ENCODE measurements at regions not wholly inside any gene's neighbourhood (a gene's known extent, or its start where the extent isn't known, plus 50 kb on each side); places are given as distances from the start of the nearest gene placed in this dataset.

DNA sequence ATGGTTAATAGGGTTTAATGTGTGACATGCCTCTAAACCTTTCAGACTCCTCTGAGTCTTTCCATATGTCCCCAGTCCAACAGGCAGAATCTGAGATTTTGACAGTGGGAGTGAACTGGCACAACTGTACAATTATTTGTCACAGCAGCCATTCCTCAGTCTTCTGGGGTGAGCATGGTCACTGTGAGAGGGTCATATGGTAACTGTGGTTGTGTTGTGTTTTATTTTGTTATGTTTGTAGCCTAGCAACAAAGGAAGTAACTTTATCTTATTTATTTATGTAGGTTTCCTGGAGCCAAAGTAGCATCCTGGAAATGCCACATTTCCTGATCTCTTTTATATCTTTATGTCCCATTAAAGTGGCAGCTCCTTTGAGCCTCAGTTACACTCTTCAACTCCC lies 1067.9 kb downstream of the TTLL7 start:
- no peak for DNase-seq (ENCODE audit: extremely low read depth, low read depth)

GRCh38 chr1:82927753-82928152 lies 1071.2 kb downstream of the TTLL7 start:
- no peak for DNase-seq (ENCODE audit: extremely low read depth, low read depth)

- no peak for DNase-seq (ENCODE audit: extremely low read depth, low read depth)
Measured at GRCh38 chr1:82924666-82925065, 1074.3 kb downstream of the TTLL7 start.

- DNase-seq (ENCODE audit: extremely low read depth, low read depth): no peak
Measured at GRCh38 chr1:82923931-82924330, 1075.0 kb downstream of the TTLL7 start.

- no peak for DNase-seq (ENCODE audit: extremely low read depth, low read depth)
Measured at GRCh38 chr1:82921759-82922158, 1077.2 kb downstream of the TTLL7 start.

DNA sequence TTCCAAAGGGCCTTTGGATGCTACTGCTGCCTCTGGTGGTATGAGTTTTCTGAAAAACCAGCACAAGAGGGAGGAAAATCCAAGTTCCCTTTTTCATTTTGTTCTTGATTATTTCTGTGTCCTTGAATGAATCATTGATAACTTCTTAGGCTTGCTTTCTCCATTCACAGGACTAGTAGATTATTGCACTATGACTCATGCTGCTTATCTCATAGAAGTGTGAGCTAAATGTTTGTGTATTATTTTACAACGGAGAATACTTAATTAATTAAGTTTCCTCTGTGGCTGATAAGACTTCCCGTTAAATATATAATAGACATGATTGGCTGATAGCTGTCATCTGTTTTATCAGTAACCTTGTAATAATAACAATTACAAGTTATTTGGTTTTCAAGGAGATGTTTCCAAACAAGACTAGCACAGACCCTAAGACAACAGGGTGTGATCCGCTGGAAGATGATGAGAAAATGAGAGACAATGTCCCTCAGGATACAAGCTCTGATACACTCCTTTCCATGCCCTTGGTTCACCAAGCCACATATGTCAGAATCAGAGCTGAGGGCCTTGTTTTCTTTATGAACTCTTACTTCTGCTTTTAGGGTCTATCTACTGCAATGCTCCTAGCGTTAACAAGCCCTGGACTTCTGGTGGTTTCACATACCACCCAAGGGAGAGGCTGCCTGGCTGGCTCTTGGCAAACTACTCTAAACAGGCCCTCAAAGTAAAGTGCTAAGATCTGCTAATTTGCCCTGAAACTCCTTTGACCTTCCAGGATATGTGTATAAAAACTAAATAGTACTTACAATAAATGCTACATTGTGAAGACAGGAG lies 1078.3 kb downstream of the TTLL7 start:
- no peak for DNase-seq (ENCODE audit: extremely low read depth, low read depth)

- no peak for DNase-seq (ENCODE audit: extremely low read depth, low read depth)
Measured at GRCh38 chr1:82919837-82920236, 1079.1 kb downstream of the TTLL7 start.

- DNase-seq (ENCODE audit: extremely low read depth, low read depth): no peak
Measured at GRCh38 chr1:82907313-82907712, 1091.6 kb downstream of the TTLL7 start.

GRCh38 chr1:82903626-82904025 lies 1095.3 kb downstream of the TTLL7 start:
- DNase-seq (ENCODE audit: extremely low read depth, low read depth): no peak

GRCh38 chr1:82901561-82901960 lies 1097.4 kb downstream of the TTLL7 start:
- no peak for DNase-seq (ENCODE audit: extremely low read depth, low read depth)

DNA sequence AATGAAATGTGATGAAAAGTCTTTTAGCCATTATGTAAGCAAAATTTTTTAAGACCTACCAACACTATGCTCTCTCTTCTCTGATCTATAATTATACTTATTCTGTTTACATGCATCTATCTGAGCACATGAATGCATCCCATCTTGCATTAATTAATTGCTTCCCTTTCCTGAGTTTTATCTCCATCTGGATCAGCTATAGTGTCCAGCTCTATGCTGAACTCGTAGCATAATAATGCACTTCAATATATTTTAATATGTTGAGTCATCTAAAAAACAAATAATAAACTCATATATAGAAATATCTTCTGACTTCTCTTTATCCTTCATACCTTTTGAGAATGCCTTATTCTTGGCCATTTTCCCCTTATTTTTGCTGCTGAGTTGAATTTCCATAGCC lies 1097.8 kb downstream of the TTLL7 start:
- DNase-seq (ENCODE audit: extremely low read depth, low read depth): no peak

GRCh38 chr1:82899017-82899416 lies 1098.3 kb downstream of the ADGRL2 start:
- DNase-seq (ENCODE audit: extremely low read depth, low read depth): no peak

DNA sequence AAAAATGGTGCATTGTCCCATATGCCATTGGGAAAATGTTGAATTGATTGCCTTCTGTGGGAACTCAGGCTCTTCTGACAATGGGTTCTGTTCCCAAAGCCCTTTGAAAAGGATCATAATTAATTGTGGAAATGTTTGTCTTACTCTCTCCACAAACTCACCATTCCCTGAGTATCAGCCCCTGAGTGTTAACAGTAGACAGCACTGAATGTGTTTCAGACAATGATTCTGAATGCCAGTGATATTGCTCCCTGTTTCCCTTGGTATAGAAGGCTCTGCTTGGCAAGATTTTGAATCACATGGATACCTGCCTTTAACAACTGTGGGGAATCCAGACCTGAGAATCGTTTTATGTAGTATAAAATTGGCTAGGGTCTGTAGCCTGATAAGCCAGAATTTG lies 1096.8 kb downstream of the ADGRL2 start:
- no peak for DNase-seq (ENCODE audit: extremely low read depth, low read depth)

- no peak for DNase-seq (ENCODE audit: extremely low read depth, low read depth)
Measured at GRCh38 chr1:82896036-82896435, 1095.3 kb downstream of the ADGRL2 start.

GRCh38 chr1:82894635-82895034 lies 1093.9 kb downstream of the ADGRL2 start:
- no peak for DNase-seq (ENCODE audit: extremely low read depth, low read depth)

- DNase-seq (ENCODE audit: extremely low read depth, low read depth): no peak
Measured at GRCh38 chr1:82893712-82894470, 1093.2 kb downstream of the ADGRL2 start.

DNA sequence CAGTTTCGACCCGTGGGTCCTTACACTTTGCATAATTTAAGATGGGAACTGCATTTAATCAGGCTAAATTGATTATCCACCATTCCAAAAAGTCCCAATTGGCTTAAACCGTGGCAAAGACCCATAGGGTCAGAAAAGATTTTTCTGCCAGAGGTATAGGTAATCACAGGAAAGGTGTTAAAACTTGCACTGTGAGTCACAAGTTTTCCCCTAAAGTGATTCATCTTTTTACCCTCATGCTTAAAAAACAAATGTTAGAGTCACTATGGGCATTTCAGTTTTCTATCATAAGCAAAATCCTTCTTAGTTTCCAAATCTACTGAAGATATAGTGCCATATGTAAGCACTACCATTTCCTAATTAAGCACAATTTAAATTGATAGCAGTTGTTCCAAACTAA lies 1079.8 kb downstream of the ADGRL2 start:
- DNase-seq (ENCODE audit: extremely low read depth, low read depth): no peak

GRCh38 chr1:82879701-82880305 lies 1079.1 kb downstream of the ADGRL2 start:
- DNase-seq (ENCODE audit: extremely low read depth, low read depth): no peak

DNA sequence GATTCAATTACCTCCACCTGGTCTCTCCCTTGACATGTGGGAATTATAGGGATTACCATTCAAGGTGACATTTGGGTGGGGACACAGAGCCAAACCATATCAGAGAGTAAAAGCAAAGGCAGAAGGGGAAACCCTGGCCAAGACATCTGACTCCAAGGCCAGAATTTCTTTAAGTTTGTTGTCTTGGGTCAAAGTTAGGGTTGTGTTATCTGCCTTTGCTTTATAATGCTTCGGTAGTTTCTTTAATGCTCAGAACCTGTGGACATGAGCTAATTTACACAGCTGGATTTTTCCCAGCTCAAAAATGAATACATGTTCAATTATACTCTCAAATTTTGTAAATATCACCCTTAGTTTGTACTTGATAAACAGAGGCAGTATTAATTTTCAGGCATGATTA lies 1074.4 kb downstream of the ADGRL2 start:
- DNase-seq (ENCODE audit: extremely low read depth, low read depth): no peak

- no peak for DNase-seq (ENCODE audit: extremely low read depth, low read depth)
Measured at GRCh38 chr1:82874041-82874440, 1073.3 kb downstream of the ADGRL2 start.

DNA sequence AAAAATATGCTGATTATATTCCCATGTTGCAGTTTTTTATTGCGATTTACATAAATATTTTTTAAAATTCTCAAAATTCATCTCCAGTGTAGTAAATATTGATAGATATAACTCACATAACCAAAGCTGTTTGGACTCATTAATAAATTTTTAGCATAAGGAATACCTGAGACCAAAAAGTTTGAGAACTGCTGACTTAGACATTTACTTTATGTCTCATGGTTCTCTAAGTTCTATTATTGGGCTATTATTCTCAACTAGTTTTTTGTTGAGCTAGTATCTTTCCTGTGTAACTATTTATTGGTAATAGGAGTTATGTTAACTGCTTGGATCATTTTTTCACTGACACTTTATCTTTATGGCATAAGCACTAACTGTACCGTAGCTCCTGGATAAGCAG lies 1069.6 kb downstream of the ADGRL2 start:
- no peak for DNase-seq (ENCODE audit: extremely low read depth, low read depth)

DNA sequence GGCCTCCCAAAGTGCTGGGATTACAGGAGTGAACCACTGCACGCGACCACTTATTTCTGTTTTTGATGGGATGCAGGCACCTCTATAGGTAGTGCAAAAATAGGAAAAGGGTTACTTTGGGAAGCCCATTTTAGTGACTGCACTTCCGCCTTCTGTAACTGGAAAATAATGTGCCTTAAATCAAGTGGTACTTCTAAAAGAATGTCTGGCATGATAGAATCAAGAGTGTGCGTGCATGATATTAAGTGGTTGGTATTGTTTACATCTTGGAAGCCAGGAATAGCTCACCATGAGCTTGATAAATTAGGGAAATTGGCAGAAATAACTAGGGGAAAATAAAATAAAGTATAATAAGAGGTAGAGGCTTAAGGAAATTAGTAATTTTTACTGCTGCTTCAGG lies 1067.0 kb downstream of the ADGRL2 start:
- DNase-seq (ENCODE audit: extremely low read depth, low read depth): no peak
